ENCODE measurements at regions not wholly inside any gene's neighbourhood (a gene's known extent, or its start where the extent isn't known, plus 50 kb on each side); places are given as distances from the start of the nearest gene placed in this dataset.

GRCh38 chr22:22142661-22143060 lies 101.9 kb upstream of the VPREB1 start:
- TF ChIP-seq MYC (IDR thresholded peaks at IDR 0.05; ENCODE audit: low read depth, low read length) (no peak), CTCF (IDR thresholded peaks at IDR 0.05; ENCODE audit: low read depth, low read length) (no peak), MAX (IDR thresholded peaks at IDR 0.05; ENCODE audit: low read depth, low read length) (no peak), POLR2A (IDR thresholded peaks at IDR 0.05; ENCODE audit: extremely low read depth, insufficient read length) (no peak)
- no peak overlapping the region for H3K4me3 ChIP-seq (ENCODE audit: low read depth, low read length)
- DNase-seq (ENCODE audit: low read depth): no peak

GRCh38 chr22:22141771-22142591 lies 102.6 kb upstream of the VPREB1 start:
- DNase-seq (ENCODE audit: low read depth): no peak
- no peak for TF ChIP-seq MYC (IDR thresholded peaks at IDR 0.05; ENCODE audit: low read depth, low read length)
- no peak for TF ChIP-seq POLR2A (IDR thresholded peaks at IDR 0.05; ENCODE audit: extremely low read depth, insufficient read length)
- no peak for TF ChIP-seq CTCF (IDR thresholded peaks at IDR 0.05; ENCODE audit: low read depth, low read length)
- no peak for TF ChIP-seq MAX (IDR thresholded peaks at IDR 0.05; ENCODE audit: low read depth, low read length)
- H3K4me3 ChIP-seq (ENCODE audit: low read depth, low read length): no peak overlapping the region

GRCh38 chr22:22141031-22141430 lies 103.6 kb upstream of the VPREB1 start:
- no peak overlapping the region for H3K4me3 ChIP-seq (ENCODE audit: low read depth, low read length)
- DNase-seq (ENCODE audit: low read depth): no peak
- TF ChIP-seq MAX (IDR thresholded peaks at IDR 0.05; ENCODE audit: low read depth, low read length) (no peak), CTCF (IDR thresholded peaks at IDR 0.05; ENCODE audit: low read depth, low read length) (no peak), MYC (IDR thresholded peaks at IDR 0.05; ENCODE audit: low read depth, low read length) (no peak), POLR2A (IDR thresholded peaks at IDR 0.05; ENCODE audit: extremely low read depth, insufficient read length) (no peak)

- no peak overlapping the region for H3K4me3 ChIP-seq (ENCODE audit: low read depth, low read length)
- TF ChIP-seq MYC (IDR thresholded peaks at IDR 0.05; ENCODE audit: low read depth, low read length) (no peak), MAX (IDR thresholded peaks at IDR 0.05; ENCODE audit: low read depth, low read length) (no peak), CTCF (IDR thresholded peaks at IDR 0.05; ENCODE audit: low read depth, low read length) (no peak), POLR2A (IDR thresholded peaks at IDR 0.05; ENCODE audit: extremely low read depth, insufficient read length) (no peak)
- no peak for DNase-seq (ENCODE audit: low read depth)
Measured at GRCh38 chr22:22139364-22139763, 105.2 kb upstream of the VPREB1 start.

GRCh38 chr22:22138915-22139314 lies 105.7 kb upstream of the VPREB1 start:
- DNase-seq (ENCODE audit: low read depth): no peak
- TF ChIP-seq MYC (IDR thresholded peaks at IDR 0.05; ENCODE audit: low read depth, low read length): no peak
- TF ChIP-seq CTCF (IDR thresholded peaks at IDR 0.05; ENCODE audit: low read depth, low read length): no peak
- no peak for TF ChIP-seq MAX (IDR thresholded peaks at IDR 0.05; ENCODE audit: low read depth, low read length)
- no peak for TF ChIP-seq POLR2A (IDR thresholded peaks at IDR 0.05; ENCODE audit: extremely low read depth, insufficient read length)
- no peak overlapping the region for H3K4me3 ChIP-seq (ENCODE audit: low read depth, low read length)
